ENCODE measurements at regions not wholly inside any gene's neighbourhood (a gene's known extent, or its start where the extent isn't known, plus 50 kb on each side); places are given as distances from the start of the nearest gene placed in this dataset.

GRCh38 chr7:96837593-96837992 lies 127.9 kb upstream of the SEM1 start:
- ChIA-PET CTCF (no interaction called here), POLR2A (no interaction called here)
- DNase-seq (ENCODE audit: extremely low spot score), result peak; percentile 22

DNA sequence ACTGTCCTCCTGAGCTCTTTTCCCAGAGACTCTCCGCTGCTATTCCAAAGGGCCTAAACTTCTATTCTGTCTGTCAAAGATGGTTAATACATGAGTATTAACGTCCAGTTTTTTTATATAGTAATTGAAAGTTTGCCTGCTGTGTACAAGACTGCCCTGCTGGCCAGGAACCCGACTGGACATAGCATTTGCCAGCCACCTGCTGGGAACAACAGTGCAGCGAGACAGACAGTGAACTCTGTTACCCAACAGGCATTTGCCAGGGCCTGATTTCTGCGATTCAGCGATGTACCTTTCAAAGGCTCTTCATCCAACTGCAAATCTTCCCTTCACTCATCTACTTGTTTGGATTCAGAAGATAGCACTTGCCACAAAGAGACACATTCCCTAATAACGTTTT lies 128.8 kb upstream of the SEM1 start:
- POLR2A ChIA-PET, result no interaction called here
- TF ChIP-seq CTCF (IDR thresholded peaks at IDR 0.05; ENCODE audit: control extremely low read depth, extremely low read depth, low read depth, missing control alignments), result no peak
- CTCF ChIA-PET, result no interaction called here
- DNase-seq (ENCODE audit: extremely low spot score), result no peak

More at GRCh38 chr7:96837593-96837992, 127.9 kb upstream of the SEM1 start:
- TF ChIP-seq CTCF (IDR thresholded peaks at IDR 0.05; ENCODE audit: control extremely low read depth, extremely low read depth, low read depth, missing control alignments), result no peak

DNA sequence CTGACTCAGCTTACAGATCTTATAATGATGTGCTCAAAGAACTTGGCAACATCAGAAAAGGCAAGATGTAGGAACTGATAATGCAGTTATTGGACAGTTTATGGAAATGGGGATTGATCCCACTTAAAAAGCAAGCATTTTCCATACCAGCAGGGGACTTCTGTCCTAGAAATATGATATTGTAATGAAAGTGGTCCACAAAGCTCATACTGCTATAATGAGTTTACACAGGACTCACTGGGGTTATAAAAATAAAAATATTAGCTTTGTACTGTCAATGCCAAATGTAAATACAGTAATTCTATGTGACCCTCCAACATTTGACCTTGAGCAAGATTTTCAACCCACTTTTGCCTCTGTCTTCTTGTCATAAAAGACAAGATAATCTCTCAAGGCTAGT lies 145.5 kb upstream of the SEM1 start:
- ChIA-PET POLR2A (interaction anchor here (0.6 kb wide), 1 partner anchor 13 kb away, joined by 3 read pairs; no protein-coding TSS in a partner anchor), CTCF (interaction anchor here (1.4 kb wide), 1 partner anchor 23 kb away, joined by 3 read pairs; no protein-coding TSS in a partner anchor)
- no peak for TF ChIP-seq CTCF (IDR thresholded peaks at IDR 0.05; ENCODE audit: control extremely low read depth, extremely low read depth, low read depth, missing control alignments)
- DNase-seq (ENCODE audit: extremely low spot score), result no peak

DNA sequence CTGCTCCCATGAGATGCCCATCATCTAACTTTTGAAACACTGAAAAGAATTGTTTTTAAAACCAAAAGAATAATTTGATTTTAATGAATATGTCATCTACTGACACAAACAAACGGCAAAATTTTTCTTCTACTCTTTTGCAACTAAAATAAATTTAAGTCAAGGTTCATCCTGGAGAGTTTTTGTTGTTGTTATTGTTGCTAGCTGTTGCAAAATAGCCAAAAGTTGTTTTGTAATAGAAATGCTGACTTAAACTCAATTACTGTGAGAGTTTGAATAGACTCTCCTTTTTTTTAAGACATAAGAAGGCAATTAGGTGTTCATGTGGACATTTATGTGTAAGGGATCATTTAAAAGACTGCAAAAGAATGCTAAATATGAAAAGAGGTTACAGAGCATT lies 146.0 kb upstream of the SEM1 start:
- no peak for TF ChIP-seq CTCF (IDR thresholded peaks at IDR 0.05; ENCODE audit: control extremely low read depth, extremely low read depth, low read depth, missing control alignments)
- DNase-seq (ENCODE audit: extremely low spot score), result no peak
- ChIA-PET CTCF (no interaction called here), POLR2A (no interaction called here)

- DNase-seq (ENCODE audit: extremely low spot score), result no peak
- TF ChIP-seq CTCF (IDR thresholded peaks at IDR 0.05; ENCODE audit: control extremely low read depth, extremely low read depth, low read depth, missing control alignments), result no peak
- ChIA-PET CTCF (interaction anchor here (1.2 kb wide), 1 partner anchor 11 kb away, joined by 3 read pairs; no protein-coding TSS in a partner anchor), POLR2A (no interaction called here)
Measured at GRCh38 chr7:96869538-96869937, 135.8 kb upstream of the DLX6 start.

- POLR2A ChIA-PET, result no interaction called here
- TF ChIP-seq CTCF (IDR thresholded peaks at IDR 0.05; ENCODE audit: control extremely low read depth, extremely low read depth, low read depth, missing control alignments), result no peak
- CTCF ChIA-PET, result interaction anchor here (1.0 to 1.4 kb wide), 3 partner anchors 11 to 16 kb away, joined by 3 read pairs; no protein-coding TSS in a partner anchor
- DNase-seq (ENCODE audit: extremely low spot score), result no peak
Measured at GRCh38 chr7:96870185-96870584, 135.2 kb upstream of the DLX6 start.

DNA sequence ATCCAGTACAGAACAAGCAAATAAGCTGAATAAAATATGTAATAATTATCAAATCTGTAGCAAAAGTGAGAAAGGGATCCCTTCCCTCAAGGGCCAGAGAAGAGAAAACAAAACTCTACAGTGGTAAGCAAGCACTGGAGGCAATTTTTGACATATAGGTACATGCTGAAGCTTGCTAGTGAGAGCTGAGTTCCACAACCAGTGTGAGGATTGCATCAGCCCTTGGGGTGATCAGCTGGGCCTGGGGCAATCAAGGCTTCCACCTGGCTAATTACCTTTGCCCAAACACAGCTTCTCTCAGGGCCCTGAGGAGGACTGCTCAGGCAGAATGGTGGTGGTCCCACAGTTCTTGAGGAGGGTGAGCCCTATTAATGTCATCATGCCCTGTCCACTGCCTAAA lies 134.4 kb upstream of the DLX6 start:
- ChIA-PET POLR2A (no interaction called here), CTCF (interaction anchor here (1.0 to 1.4 kb wide), 2 partner anchors 12 to 16 kb away, joined by 3 read pairs; no protein-coding TSS in a partner anchor)
- no peak for TF ChIP-seq CTCF (IDR thresholded peaks at IDR 0.05; ENCODE audit: control extremely low read depth, extremely low read depth, low read depth, missing control alignments)
- DNase-seq (ENCODE audit: extremely low spot score), result no peak
